ENCODE measurements at regions not wholly inside any gene's neighbourhood (a gene's known extent, or its start where the extent isn't known, plus 50 kb on each side); places are given as distances from the start of the nearest gene placed in this dataset.
"Not testable (repeated sequence)": the region's sequence is repeated elsewhere in the genome, so short reads cannot be mapped to it uniquely, and the experiment has no call there.

- intact Hi-C loops (cut with micrococcal nuclease): no loop called here
- peaks cover 4 to 11% (median 6%) of the 10 kb centered on the region in 3 donors for H3K27me3 Mint-ChIP-seq (ENCODE audit: low read depth in 3 of 3)
- TF ChIP-seq CTCF (IDR thresholded peaks at IDR 0.05): no peak
- Histone ChIP-seq H3K27me3 (ENCODE audit: control insufficient read depth in 2 of 2, insufficient read depth in 2 of 2, low read length in 2 of 2) (no peaks in the 10 kb centered on the region), H3K4me2 (replicated peaks; ENCODE audit: extremely low read depth, low read length, poor library complexity, severe bottlenecking) (no peak overlapping the region), H2AFZ (ENCODE audit: insufficient read depth, low read depth, low read length, poor library complexity, severe bottlenecking) (no peak overlapping the region), H3K27ac (ENCODE audit: low read depth in 1 of 2, low read length in 2 of 2) (no peak overlapping the region), H3K36me3 (replicated peaks in 1 of 2; ENCODE audit: control insufficient read depth in 1 of 2, insufficient read depth in 2 of 2, low read length in 2 of 2) (no peaks in the 10 kb centered on the region), H4K20me1 (ENCODE audit: insufficient read depth, low read length) (no peaks in the 10 kb centered on the region), H3K9ac (ENCODE audit: insufficient read depth, low read length, poor library complexity, severe bottlenecking) (no peak overlapping the region), H3K4me1 (ENCODE audit: control insufficient read depth in 1 of 2, insufficient read depth in 2 of 2, low read length in 2 of 2) (no peaks in the 10 kb centered on the region), H3K79me2 (ENCODE audit: insufficient read depth, low read length) (no peaks in the 10 kb centered on the region), H3K9me3 (replicated peaks in 1 of 2; ENCODE audit: control insufficient read depth in 1 of 2, insufficient read depth in 1 of 2, low read length in 2 of 2) (no peaks in the 10 kb centered on the region), H3K4me3 (replicated peaks in 1 of 3; ENCODE audit: low read depth in 2 of 3, low read length in 3 of 3) (no peak overlapping the region)
- 100% methylated on average over 2 of the region's 8 CpGs for WGBS (ENCODE audit: insufficient coverage)
- H3K9me3 Mint-ChIP-seq: peaks cover 0 to 4% (median 0%) of the 10 kb centered on the region in 7 donors
- no peaks in the 10 kb centered on the region for H3K36me3 Mint-ChIP-seq
- DNase-seq: no peak
- H3K4me1 Mint-ChIP-seq: no peaks in the 10 kb centered on the region
- no peak overlapping the region for H3K4me3 Mint-ChIP-seq
- H3K27ac Mint-ChIP-seq: no peak overlapping the region
Observed at GRCh38 chr10:117626228-117626627, 83.7 kb downstream of the EMX2 start.

- H2AFZ ChIP-seq (ENCODE audit: insufficient read depth, low read depth, low read length, poor library complexity, severe bottlenecking): no peak overlapping the region
- H3K4me2 ChIP-seq (replicated peaks; ENCODE audit: extremely low read depth, low read length, poor library complexity, severe bottlenecking): no peak overlapping the region
- H3K36me3 ChIP-seq (replicated peaks in 1 of 2; ENCODE audit: control insufficient read depth in 1 of 2, insufficient read depth in 2 of 2, low read length in 2 of 2): no peaks in the 10 kb centered on the region
- Mint-ChIP-seq H3K36me3 (no peaks in the 10 kb centered on the region), H3K27me3 (ENCODE audit: low read depth in 3 of 3) (peaks cover 2 to 11% (median 6%) of the 10 kb centered on the region in 3 donors), H3K4me3 (no peak overlapping the region), H3K4me1 (no peaks in the 10 kb centered on the region), H3K9me3 (peaks cover 0 to 2% (median 0%) of the 10 kb centered on the region in 7 donors), H3K27ac (no peak overlapping the region)
- TF ChIP-seq CTCF (IDR thresholded peaks at IDR 0.05): no peak
- H3K4me1 ChIP-seq (ENCODE audit: control insufficient read depth in 1 of 2, insufficient read depth in 2 of 2, low read length in 2 of 2): no peaks in the 10 kb centered on the region
- H4K20me1 ChIP-seq (ENCODE audit: insufficient read depth, low read length): no peaks in the 10 kb centered on the region
- no peak overlapping the region for H3K9ac ChIP-seq (ENCODE audit: insufficient read depth, low read length, poor library complexity, severe bottlenecking)
- H3K27ac ChIP-seq (ENCODE audit: low read depth in 1 of 2, low read length in 2 of 2): no peak overlapping the region
- no peaks in the 10 kb centered on the region for H3K9me3 ChIP-seq (replicated peaks in 1 of 2; ENCODE audit: control insufficient read depth in 1 of 2, insufficient read depth in 1 of 2, low read length in 2 of 2)
- H3K27me3 ChIP-seq (ENCODE audit: control insufficient read depth in 2 of 2, insufficient read depth in 2 of 2, low read length in 2 of 2): no peaks in the 10 kb centered on the region
- no peak overlapping the region for H3K4me3 ChIP-seq (replicated peaks in 1 of 3; ENCODE audit: low read depth in 2 of 3, low read length in 3 of 3)
- no peaks in the 10 kb centered on the region for H3K79me2 ChIP-seq (ENCODE audit: insufficient read depth, low read length)
- WGBS (ENCODE audit: insufficient coverage): 90% methylated on average over 4 of the region's 4 CpGs
- intact Hi-C loops (cut with micrococcal nuclease): no loop called here
- DNase-seq: no peak
Observed at GRCh38 chr10:117627561-117627960, 85.0 kb downstream of the EMX2 start.

- H3K4me1 Mint-ChIP-seq; H3K4me3 Mint-ChIP-seq; H3K4me2 ChIP-seq (replicated peaks; ENCODE audit: extremely low read depth, low read length, poor library complexity, severe bottlenecking); H3K27ac ChIP-seq (ENCODE audit: low read depth in 1 of 2, low read length in 2 of 2); H3K79me2 ChIP-seq (ENCODE audit: insufficient read depth, low read length); H3K9me3 Mint-ChIP-seq; H3K36me3 Mint-ChIP-seq; H3K9ac ChIP-seq (ENCODE audit: insufficient read depth, low read length, poor library complexity, severe bottlenecking); H3K4me3 ChIP-seq (replicated peaks in 1 of 3; ENCODE audit: low read depth in 2 of 3, low read length in 3 of 3); H2AFZ ChIP-seq (ENCODE audit: insufficient read depth, low read depth, low read length, poor library complexity, severe bottlenecking); H3K9me3 ChIP-seq (replicated peaks in 1 of 2; ENCODE audit: control insufficient read depth in 1 of 2, insufficient read depth in 1 of 2, low read length in 2 of 2); H3K27ac Mint-ChIP-seq; H4K20me1 ChIP-seq (ENCODE audit: insufficient read depth, low read length); DNase-seq; intact Hi-C loops (cut with micrococcal nuclease); H3K4me1 ChIP-seq (ENCODE audit: control insufficient read depth in 1 of 2, insufficient read depth in 2 of 2, low read length in 2 of 2); H3K36me3 ChIP-seq (replicated peaks in 1 of 2; ENCODE audit: control insufficient read depth in 1 of 2, insufficient read depth in 2 of 2, low read length in 2 of 2); H3K27me3 ChIP-seq (ENCODE audit: control insufficient read depth in 2 of 2, insufficient read depth in 2 of 2, low read length in 2 of 2): not testable (repeated sequence)
- H3K27me3 Mint-ChIP-seq (ENCODE audit: low read depth in 3 of 3): peaks cover 2 to 11% (median 6%) of the 10 kb centered on the region in 3 donors
- WGBS (ENCODE audit: insufficient coverage): 95% methylated on average over 9 of the region's 9 CpGs
Observed at GRCh38 chr10:117629717-117630116, 87.2 kb downstream of the EMX2 start.

Measured in CD14-positive monocyte (primary cell).